HK-2 (cell line): ENCODE measurements at regions not wholly inside any gene's neighbourhood (a gene's known extent, or its start where the extent isn't known, plus 50 kb on each side); places are given as distances from the start of the nearest gene placed in this dataset.

Experiments
- DNase-seq: peaks from one replicate; pipeline ENCODE4 v3.0.0-alpha.2; 2018; ENCODE audit not compliant: unreplicated experiment

- DNase-seq = no peak
Measured at GRCh38 chr22:27336151-27337090, 465.1 kb downstream of the MN1 start.

GRCh38 chr22:27337676-27338075, 463.9 kb downstream of the MN1 start:
- no peak for DNase-seq

GRCh38 chr22:27340047-27340446, 461.5 kb downstream of the MN1 start:
- DNase-seq = no peak

GRCh38 chr22:27344546-27344945, 457.0 kb downstream of the MN1 start:
- DNase-seq = no peak

GRCh38 chr22:27345691-27346090, 455.9 kb downstream of the MN1 start:
- DNase-seq = no peak

GRCh38 chr22:27347951-27348350, 453.6 kb downstream of the MN1 start:
- DNase-seq = no peak

GRCh38 chr22:27348634-27349033, 452.9 kb downstream of the MN1 start:
- DNase-seq = no peak

GRCh38 chr22:27349456-27349855, 452.1 kb downstream of the MN1 start:
- no peak for DNase-seq

GRCh38 chr22:27350306-27350705, 451.2 kb downstream of the MN1 start:
- no peak for DNase-seq

- DNase-seq = no peak
Measured at GRCh38 chr22:27352426-27352825, 449.1 kb downstream of the MN1 start.

- DNase-seq = no peak
Measured at GRCh38 chr22:27358096-27358870, 443.3 kb downstream of the MN1 start.

GRCh38 chr22:27370269-27370668, 431.3 kb downstream of the MN1 start:
- no peak for DNase-seq

- DNase-seq = no peak
Measured at GRCh38 chr22:27370987-27371386, 430.6 kb downstream of the MN1 start.

GRCh38 chr22:27372364-27372763, 429.2 kb downstream of the MN1 start:
- no peak for DNase-seq

- DNase-seq = no peak
Measured at GRCh38 chr22:27372969-27373670, 428.4 kb downstream of the MN1 start.

- no peak for DNase-seq
Measured at GRCh38 chr22:27377501-27378295, 423.9 kb downstream of the MN1 start.

GRCh38 chr22:27378311-27378800, 423.2 kb downstream of the MN1 start:
- DNase-seq = no peak

GRCh38 chr22:27378995-27379394, 422.6 kb downstream of the MN1 start:
- no peak for DNase-seq

GRCh38 chr22:27380855-27381254, 420.7 kb downstream of the MN1 start:
- DNase-seq = no peak

- DNase-seq = no peak
Measured at GRCh38 chr22:27381552-27381951, 420.0 kb downstream of the MN1 start.
